ENCODE measurements at regions not wholly inside any gene's neighbourhood (a gene's known extent, or its start where the extent isn't known, plus 50 kb on each side); places are given as distances from the start of the nearest gene placed in this dataset.

DNA sequence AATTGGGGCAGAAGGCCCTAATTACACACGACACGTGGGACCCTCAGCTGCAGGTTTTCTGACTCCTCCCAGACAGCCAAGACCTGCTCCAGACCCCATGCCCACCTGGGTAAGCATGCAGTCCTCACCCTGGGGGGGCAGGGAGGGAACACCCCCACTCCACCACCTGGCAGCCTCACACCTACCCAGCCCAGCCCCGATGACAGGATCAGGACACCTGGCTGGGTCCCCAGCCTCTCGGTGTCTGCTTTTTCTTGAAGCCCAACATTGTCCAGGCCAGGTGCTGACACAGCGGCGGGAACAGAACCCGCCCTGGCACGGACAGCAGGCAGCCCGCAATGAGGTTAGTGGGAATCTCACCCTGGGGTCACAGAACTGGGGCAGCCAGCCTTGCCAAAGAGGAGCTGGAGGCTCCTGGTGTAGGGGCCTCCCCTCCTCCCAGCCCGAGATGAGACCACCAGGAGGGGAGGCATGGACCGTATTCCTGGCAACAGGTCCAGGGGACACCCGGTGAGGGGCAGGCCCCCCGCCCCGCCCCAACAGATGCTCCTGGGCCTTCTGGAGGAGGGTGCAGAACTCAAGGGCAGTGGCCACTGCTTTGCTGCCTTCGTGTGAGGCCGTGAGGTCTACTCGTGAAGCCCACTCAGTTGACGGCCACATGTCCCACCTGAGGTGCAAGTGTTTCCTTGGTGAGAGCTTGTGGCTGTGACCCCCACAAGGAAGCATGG lies 103.8 kb downstream of the DLL1 start:
- Histone ChIP-seq H3K27me3 (ENCODE audit: control insufficient read depth in 5 of 5, insufficient read depth in 4 of 5, low read length in 5 of 5) (peaks cover 0 to 10% (median 6%) of the 10 kb centered on the region in 5 donors), H3K4me1 (ENCODE audit: control insufficient read depth in 5 of 5, insufficient read depth in 5 of 5, low read length in 5 of 5) (peaks cover 0 to 8% (median 5%) of the 10 kb centered on the region in 5 donors), H3K27ac (ENCODE audit: low read depth, low read length) (no peak overlapping the region), H3K9ac (ENCODE audit: low read length in 5 of 5) (no peak overlapping the region), H3K9me3 (ENCODE audit: control insufficient read depth in 5 of 5, low read length in 5 of 5) (peaks cover 0 to 2% (median 0%) of the 10 kb centered on the region in 5 donors), H3K36me3 (ENCODE audit: control insufficient read depth in 5 of 5, insufficient read depth in 5 of 5, low read length in 5 of 5) (no peaks in the 10 kb centered on the region), H3K4me3 (ENCODE audit: low read depth in 1 of 5, low read length in 5 of 5) (no peak overlapping the region)

DNA sequence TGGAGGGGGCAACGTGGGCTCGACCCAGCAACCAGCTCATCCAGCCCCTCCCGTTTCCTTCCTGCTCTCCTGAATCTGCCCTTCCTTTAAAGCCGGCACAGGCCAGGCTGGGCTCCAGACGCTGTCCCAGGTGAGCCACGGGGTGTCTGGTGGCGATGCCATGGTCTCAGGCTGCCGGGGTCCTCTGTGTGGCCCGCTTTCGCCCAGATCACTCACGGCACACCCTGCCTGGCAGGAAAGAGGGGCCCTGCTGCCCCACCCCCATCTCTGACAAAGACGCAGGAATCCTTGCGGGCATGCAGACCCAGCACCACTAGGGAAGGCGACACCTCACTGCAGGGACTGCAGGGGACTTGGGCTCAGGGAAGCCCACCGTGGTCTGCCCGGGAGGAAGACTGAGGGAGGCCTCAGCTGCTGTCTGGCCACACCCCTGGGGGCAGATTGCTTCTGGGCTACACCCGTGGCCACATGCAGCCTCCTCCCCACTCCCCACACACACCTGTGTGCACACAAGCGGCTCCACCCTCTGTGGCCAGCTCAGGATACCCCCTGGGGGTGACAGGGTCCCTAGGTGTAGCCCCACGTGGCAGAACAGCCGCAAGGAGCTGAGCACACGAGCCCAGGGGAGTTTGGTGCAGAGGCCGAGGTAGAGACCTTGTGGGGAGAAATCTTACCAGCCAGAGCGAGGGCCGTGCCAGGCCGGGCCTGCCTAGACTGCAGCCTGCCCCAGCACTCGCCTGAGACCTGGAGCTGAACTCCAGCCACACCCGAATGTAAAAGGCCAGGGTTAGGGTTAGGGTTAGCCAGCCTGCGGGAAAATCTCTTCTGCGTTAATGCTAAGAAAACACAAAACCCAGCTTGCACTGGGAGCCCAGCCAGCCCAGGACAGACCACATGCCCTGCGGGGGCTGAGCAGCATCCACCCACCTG lies 104.6 kb downstream of the DLL1 start:
- Histone ChIP-seq H3K9me3 (ENCODE audit: control insufficient read depth in 5 of 5, low read length in 5 of 5) (peaks cover 0 to 2% (median 0%) of the 10 kb centered on the region in 5 donors), H3K9ac (ENCODE audit: low read length in 5 of 5) (no peak overlapping the region), H3K36me3 (ENCODE audit: control insufficient read depth in 5 of 5, insufficient read depth in 5 of 5, low read length in 5 of 5) (no peaks in the 10 kb centered on the region), H3K4me3 (ENCODE audit: low read depth in 1 of 5, low read length in 5 of 5) (no peak overlapping the region), H3K27ac (ENCODE audit: low read depth, low read length) (no peak overlapping the region), H3K4me1 (ENCODE audit: control insufficient read depth in 5 of 5, insufficient read depth in 5 of 5, low read length in 5 of 5) (peaks cover 0 to 8% (median 5%) of the 10 kb centered on the region in 5 donors), H3K27me3 (ENCODE audit: control insufficient read depth in 5 of 5, insufficient read depth in 4 of 5, low read length in 5 of 5) (peaks cover 3 to 17% (median 12%) of the 10 kb centered on the region in 5 donors)

DNA sequence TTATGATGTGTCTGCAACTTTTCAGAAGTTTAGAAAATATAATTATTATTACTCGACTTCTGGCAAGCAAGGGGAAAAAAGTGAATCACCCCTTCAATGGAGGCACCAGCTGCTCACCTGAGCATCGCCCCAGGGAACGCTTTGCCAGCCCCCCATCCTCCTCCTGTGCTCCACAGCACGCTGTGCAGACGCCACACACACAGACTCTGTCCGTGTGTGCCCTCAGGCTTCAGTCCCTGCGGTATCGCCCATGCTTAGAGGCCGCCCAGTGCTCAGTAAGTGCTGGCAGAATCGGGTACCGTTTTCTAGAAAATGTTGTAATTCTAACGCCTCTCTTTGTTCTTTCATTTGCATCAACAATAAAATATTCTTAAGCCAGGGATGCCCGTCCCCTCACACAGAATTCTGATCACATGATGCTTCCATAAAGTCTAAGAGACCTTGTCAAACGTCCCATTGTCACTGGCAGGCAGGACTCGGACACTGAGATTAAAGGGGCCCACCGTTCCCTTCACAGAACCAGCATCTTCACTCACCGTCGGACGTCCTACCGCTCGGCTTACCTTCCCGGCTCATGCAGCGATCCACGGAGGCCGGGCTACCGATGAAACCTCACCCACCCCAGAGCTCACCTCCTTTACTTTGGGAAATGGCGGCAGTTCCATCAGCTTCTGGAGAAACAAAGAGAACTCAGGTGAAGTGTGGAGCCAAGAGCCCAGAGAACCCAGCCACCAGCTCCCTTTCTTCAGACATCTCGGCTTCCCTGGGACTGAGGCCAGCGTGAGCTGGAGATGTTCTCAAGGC lies 105.5 kb downstream of the DLL1 start:
- H3K4me3 ChIP-seq (ENCODE audit: low read depth in 1 of 5, low read length in 5 of 5) = no peak overlapping the region
- H3K27ac ChIP-seq (ENCODE audit: low read depth, low read length) = no peak overlapping the region
- H3K36me3 ChIP-seq (ENCODE audit: control insufficient read depth in 5 of 5, insufficient read depth in 5 of 5, low read length in 5 of 5) = no peaks in the 10 kb centered on the region
- peaks cover 3 to 21% (median 17%) of the 10 kb centered on the region in 5 donors for H3K27me3 ChIP-seq (ENCODE audit: control insufficient read depth in 5 of 5, insufficient read depth in 4 of 5, low read length in 5 of 5)
- peaks cover 0 to 8% (median 5%) of the 10 kb centered on the region in 5 donors for H3K4me1 ChIP-seq (ENCODE audit: control insufficient read depth in 5 of 5, insufficient read depth in 5 of 5, low read length in 5 of 5)
- no peak overlapping the region for H3K9ac ChIP-seq (ENCODE audit: low read length in 5 of 5)
- H3K9me3 ChIP-seq (ENCODE audit: control insufficient read depth in 5 of 5, low read length in 5 of 5) = peaks cover 0 to 2% (median 0%) of the 10 kb centered on the region in 5 donors

DNA sequence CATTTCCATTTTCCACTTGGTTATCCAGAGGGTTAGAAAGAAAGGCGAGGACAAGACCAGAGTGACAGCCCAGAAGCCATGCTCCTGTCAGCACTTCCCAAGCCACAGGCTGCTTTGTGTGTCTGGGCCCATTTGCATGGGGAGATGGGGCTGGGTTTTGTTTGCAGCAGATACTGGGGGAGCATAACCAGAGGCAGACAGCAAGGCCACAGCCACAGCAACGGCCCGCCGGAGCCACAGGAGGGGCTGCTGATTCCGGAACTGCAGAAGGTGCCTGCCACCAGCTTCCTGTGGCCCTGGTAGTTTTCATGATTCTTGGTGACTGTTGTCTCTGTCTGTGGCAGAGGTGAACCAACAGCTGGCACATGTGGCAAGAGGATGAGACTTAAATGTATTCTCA lies 106.6 kb downstream of the DLL1 start:
- H3K36me3 ChIP-seq (ENCODE audit: control insufficient read depth in 5 of 5, insufficient read depth in 5 of 5, low read length in 5 of 5) = no peaks in the 10 kb centered on the region
- peaks cover 3 to 21% (median 17%) of the 10 kb centered on the region in 5 donors for H3K27me3 ChIP-seq (ENCODE audit: control insufficient read depth in 5 of 5, insufficient read depth in 4 of 5, low read length in 5 of 5)
- no peak overlapping the region for H3K4me3 ChIP-seq (ENCODE audit: low read depth in 1 of 5, low read length in 5 of 5)
- peaks cover 0 to 16% (median 10%) of the 10 kb centered on the region in 5 donors for H3K4me1 ChIP-seq (ENCODE audit: control insufficient read depth in 5 of 5, insufficient read depth in 5 of 5, low read length in 5 of 5)
- H3K27ac ChIP-seq (ENCODE audit: low read depth, low read length) = no peak overlapping the region
- peaks cover 0 to 2% (median 0%) of the 10 kb centered on the region in 5 donors for H3K9me3 ChIP-seq (ENCODE audit: control insufficient read depth in 5 of 5, low read length in 5 of 5)
- H3K9ac ChIP-seq (ENCODE audit: low read length in 5 of 5) = no peak overlapping the region

DNA sequence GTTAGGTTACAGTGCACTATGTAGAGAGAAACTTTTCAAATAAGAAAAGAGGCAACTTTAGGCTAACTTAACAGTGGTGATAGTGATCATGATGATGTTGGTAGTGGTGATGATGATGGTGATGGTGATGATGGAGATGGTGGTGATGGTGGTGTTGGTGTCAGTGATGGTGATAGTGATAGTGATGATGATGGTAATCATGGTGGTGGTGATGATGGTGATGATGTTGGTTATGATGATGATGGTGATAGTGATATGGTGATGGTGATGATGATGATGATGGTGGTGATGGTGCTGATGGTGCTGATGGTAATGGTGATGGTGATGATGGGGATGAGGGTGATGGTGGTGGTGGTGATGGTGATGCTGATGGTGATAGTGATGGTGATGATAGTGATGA lies 107.4 kb downstream of the DLL1 start:
- H3K27me3 ChIP-seq (ENCODE audit: control insufficient read depth in 5 of 5, insufficient read depth in 4 of 5, low read length in 5 of 5) = peaks cover 3 to 19% (median 17%) of the 10 kb centered on the region in 5 donors
- H3K9ac ChIP-seq (ENCODE audit: low read length in 5 of 5) = no peak overlapping the region
- H3K27ac ChIP-seq (ENCODE audit: low read depth, low read length) = no peak overlapping the region
- no peaks in the 10 kb centered on the region for H3K36me3 ChIP-seq (ENCODE audit: control insufficient read depth in 5 of 5, insufficient read depth in 5 of 5, low read length in 5 of 5)
- peaks cover 0 to 2% (median 0%) of the 10 kb centered on the region in 5 donors for H3K9me3 ChIP-seq (ENCODE audit: control insufficient read depth in 5 of 5, low read length in 5 of 5)
- no peak overlapping the region for H3K4me3 ChIP-seq (ENCODE audit: low read depth in 1 of 5, low read length in 5 of 5)
- H3K4me1 ChIP-seq (ENCODE audit: control insufficient read depth in 5 of 5, insufficient read depth in 5 of 5, low read length in 5 of 5) = peaks cover 0 to 24% (median 12%) of the 10 kb centered on the region in 5 donors

DNA sequence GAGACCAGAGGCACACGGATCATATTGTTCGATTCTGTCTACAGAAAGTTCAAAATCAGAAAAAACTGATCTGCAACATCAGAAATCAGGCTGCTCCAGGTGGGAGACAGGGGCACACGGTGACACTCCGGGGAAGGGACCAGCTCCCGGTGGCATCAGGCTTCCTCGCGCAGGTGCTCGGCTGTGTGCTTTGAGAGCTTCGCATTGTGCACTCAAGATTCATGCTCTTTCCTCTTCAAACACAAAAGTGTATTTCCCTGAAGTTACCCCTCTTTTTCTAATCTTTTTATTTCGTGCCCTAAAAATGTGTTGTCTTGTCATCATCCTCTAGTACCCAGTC lies 108.1 kb downstream of the DLL1 start:
- no peak overlapping the region for H3K9ac ChIP-seq (ENCODE audit: low read length in 5 of 5)
- peaks cover 0 to 2% (median 0%) of the 10 kb centered on the region in 5 donors for H3K9me3 ChIP-seq (ENCODE audit: control insufficient read depth in 5 of 5, low read length in 5 of 5)
- peaks cover 0 to 30% (median 14%) of the 10 kb centered on the region in 5 donors for H3K4me1 ChIP-seq (ENCODE audit: control insufficient read depth in 5 of 5, insufficient read depth in 5 of 5, low read length in 5 of 5)
- H3K4me3 ChIP-seq (ENCODE audit: low read depth in 1 of 5, low read length in 5 of 5) = no peak overlapping the region
- H3K27me3 ChIP-seq (ENCODE audit: control insufficient read depth in 5 of 5, insufficient read depth in 4 of 5, low read length in 5 of 5) = peaks cover 3 to 19% (median 16%) of the 10 kb centered on the region in 5 donors
- no peak overlapping the region for H3K27ac ChIP-seq (ENCODE audit: low read depth, low read length)
- no peaks in the 10 kb centered on the region for H3K36me3 ChIP-seq (ENCODE audit: control insufficient read depth in 5 of 5, insufficient read depth in 5 of 5, low read length in 5 of 5)

DNA sequence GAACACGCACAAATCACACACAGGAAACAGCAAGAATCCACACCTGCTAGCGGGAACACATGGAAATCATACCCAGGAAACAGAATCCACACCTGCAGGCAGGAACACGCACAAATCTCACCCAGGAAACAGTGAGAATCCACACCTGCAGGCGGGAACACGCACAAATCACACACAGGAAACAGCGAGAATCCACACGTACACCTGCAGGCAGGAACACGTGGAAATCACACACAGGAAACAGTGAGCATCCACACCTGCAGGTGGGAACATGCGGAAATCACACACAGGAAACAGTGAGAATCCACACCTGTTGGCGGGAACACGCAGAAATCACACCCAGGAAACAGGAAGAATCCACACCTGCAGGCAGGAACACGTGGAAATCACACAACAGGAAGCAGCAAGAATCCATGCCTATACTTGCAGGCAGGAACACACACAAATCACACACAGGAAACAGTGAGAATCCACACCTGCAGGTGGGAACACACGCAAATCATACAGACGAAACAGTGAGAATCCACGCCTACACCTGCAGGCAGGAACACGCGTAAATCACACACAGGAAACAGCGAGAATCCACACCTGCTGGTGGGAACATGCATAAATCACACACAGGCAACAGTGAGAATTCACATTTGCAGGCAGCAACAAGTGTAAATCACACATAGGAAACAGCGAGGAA lies 108.6 kb downstream of the DLL1 start:
- Histone ChIP-seq H3K36me3 (ENCODE audit: control insufficient read depth in 5 of 5, insufficient read depth in 5 of 5, low read length in 5 of 5) (no peaks in the 10 kb centered on the region), H3K4me3 (ENCODE audit: low read depth in 1 of 5, low read length in 5 of 5) (no peak overlapping the region), H3K9me3 (ENCODE audit: control insufficient read depth in 5 of 5, low read length in 5 of 5) (peaks cover 0 to 2% (median 0%) of the 10 kb centered on the region in 5 donors), H3K9ac (ENCODE audit: low read length in 5 of 5) (no peak overlapping the region), H3K27ac (ENCODE audit: low read depth, low read length) (no peak overlapping the region), H3K4me1 (ENCODE audit: control insufficient read depth in 5 of 5, insufficient read depth in 5 of 5, low read length in 5 of 5) (peaks cover 0 to 30% (median 14%) of the 10 kb centered on the region in 5 donors), H3K27me3 (ENCODE audit: control insufficient read depth in 5 of 5, insufficient read depth in 4 of 5, low read length in 5 of 5) (peaks cover 3 to 17% (median 14%) of the 10 kb centered on the region in 5 donors)

DNA sequence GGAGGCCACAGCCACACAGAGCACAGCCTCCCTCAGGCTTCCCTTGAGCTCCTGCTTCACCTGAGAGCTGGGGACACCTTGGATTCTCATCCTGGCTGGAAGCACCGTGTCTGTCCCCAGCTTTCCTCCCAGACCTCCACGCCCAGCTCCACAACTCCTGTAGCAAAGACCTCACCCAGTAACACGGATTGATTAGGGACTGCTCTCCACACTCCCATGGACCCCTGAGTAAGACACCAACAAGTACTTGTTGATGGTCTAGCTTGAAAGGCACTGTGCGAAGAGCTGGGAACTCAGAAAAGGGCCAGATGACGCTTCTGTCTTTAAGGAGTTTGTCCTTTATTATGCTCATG lies 109.6 kb downstream of the DLL1 start:
- H3K27me3 ChIP-seq (ENCODE audit: control insufficient read depth in 5 of 5, insufficient read depth in 4 of 5, low read length in 5 of 5) = peaks cover 3 to 15% (median 13%) of the 10 kb centered on the region in 5 donors
- no peak overlapping the region for H3K4me3 ChIP-seq (ENCODE audit: low read depth in 1 of 5, low read length in 5 of 5)
- H3K36me3 ChIP-seq (ENCODE audit: control insufficient read depth in 5 of 5, insufficient read depth in 5 of 5, low read length in 5 of 5) = no peaks in the 10 kb centered on the region

DNA sequence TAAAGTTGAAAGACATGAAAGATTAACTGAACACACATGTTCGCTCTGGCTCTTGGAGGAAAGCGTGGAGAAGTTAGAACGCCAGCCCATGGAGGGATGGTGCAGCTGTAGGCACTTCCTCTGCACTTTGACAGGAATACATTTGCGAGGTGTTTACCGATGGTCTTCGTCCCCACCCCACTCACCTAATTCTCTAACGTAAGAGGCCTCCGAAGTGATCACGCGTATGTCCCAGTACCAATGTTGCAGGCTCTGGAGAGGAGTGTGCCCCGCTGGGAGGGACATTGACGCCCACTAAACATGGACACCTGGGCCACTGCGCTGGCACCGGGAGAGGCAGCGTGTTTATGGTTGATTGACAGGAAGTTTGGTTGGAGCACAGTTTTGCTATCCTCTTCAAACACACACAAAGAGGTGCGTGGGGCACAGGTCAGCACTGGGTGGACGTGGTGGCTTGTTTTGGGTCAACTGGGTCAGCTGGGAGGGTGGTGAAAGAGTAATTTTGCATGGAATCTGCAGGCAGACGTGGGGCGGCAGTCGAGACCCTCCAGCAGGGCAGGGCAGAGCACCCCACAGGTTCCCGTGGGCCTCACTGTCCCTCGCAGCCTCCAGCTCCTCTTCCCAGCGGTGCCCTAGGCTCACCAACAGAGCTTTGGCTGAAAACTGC lies 110.1 kb downstream of the DLL1 start:
- no peak overlapping the region for H3K9ac ChIP-seq (ENCODE audit: low read length in 5 of 5)
- peaks cover 3 to 15% (median 12%) of the 10 kb centered on the region in 5 donors for H3K27me3 ChIP-seq (ENCODE audit: control insufficient read depth in 5 of 5, insufficient read depth in 4 of 5, low read length in 5 of 5)

More for the DNA sequence above, 109.6 kb downstream of the DLL1 start:
- no peak overlapping the region for H3K27ac ChIP-seq (ENCODE audit: low read depth, low read length)
- H3K9ac ChIP-seq (ENCODE audit: low read length in 5 of 5) = no peak overlapping the region
- H3K4me1 ChIP-seq (ENCODE audit: control insufficient read depth in 5 of 5, insufficient read depth in 5 of 5, low read length in 5 of 5) = peaks cover 0 to 30% (median 14%) of the 10 kb centered on the region in 5 donors
- H3K9me3 ChIP-seq (ENCODE audit: control insufficient read depth in 5 of 5, low read length in 5 of 5) = peaks cover 0 to 2% (median 0%) of the 10 kb centered on the region in 5 donors

More for the DNA sequence above, 110.1 kb downstream of the DLL1 start:
- no peaks in the 10 kb centered on the region for H3K36me3 ChIP-seq (ENCODE audit: control insufficient read depth in 5 of 5, insufficient read depth in 5 of 5, low read length in 5 of 5)
- H3K4me1 ChIP-seq (ENCODE audit: control insufficient read depth in 5 of 5, insufficient read depth in 5 of 5, low read length in 5 of 5) = peaks cover 0 to 27% (median 14%) of the 10 kb centered on the region in 5 donors
- no peak overlapping the region for H3K27ac ChIP-seq (ENCODE audit: low read depth, low read length)
- H3K4me3 ChIP-seq (ENCODE audit: low read depth in 1 of 5, low read length in 5 of 5) = no peak overlapping the region
- peaks cover 0 to 2% (median 0%) of the 10 kb centered on the region in 5 donors for H3K9me3 ChIP-seq (ENCODE audit: control insufficient read depth in 5 of 5, low read length in 5 of 5)
